SK-N-SH treated with all-trans-retinoic acid at 6 μM for 48 hours (cell line): ENCODE measurements at regions not wholly inside any gene's neighbourhood (a gene's known extent, or its start where the extent isn't known, plus 50 kb on each side); places are given as distances from the start of the nearest gene placed in this dataset.
"Not testable (repeated sequence)": the region's sequence is repeated elsewhere in the genome, so short reads cannot be mapped to it uniquely, and the experiment has no call there.

Experiments used
- ATAC-seq: fragments of 200-7000 bp; cut with Tn5 transposase; 3 replicates; pipeline ENCODE4 v1.9.1; 2020; ENCODE audit warnings: mild to moderate bottlenecking, moderate library complexity
- BACH2 ChIP-seq: fragments of 250-450 bp; sonication (Bioruptor Pico); IDR thresholded peaks from 2 replicates; pipeline ENCODE4 v1.9.0; 2021; ENCODE audit warnings: mild to moderate bottlenecking, borderline replicate concordance
- PPARA ChIP-seq: fragments of 250-450 bp; sonication (Bioruptor Pico); IDR thresholded peaks from 2 replicates; pipeline ENCODE4 v1.5.0; 2020; ENCODE audit warnings: mild to moderate bottlenecking, borderline replicate concordance
- ZC3H10 ChIP-seq: fragments of 250-450 bp; sonication (Bioruptor Pico); IDR thresholded peaks from 2 replicates; pipeline ENCODE4 v1.5.1; 2021; ENCODE audit warnings: mild to moderate bottlenecking, moderate library complexity
- ZFP3 ChIP-seq: fragments of 250-450 bp; sonication (Bioruptor Pico); IDR thresholded peaks from 2 replicates; pipeline ENCODE4 v1.5.0; 2020; ENCODE audit warnings: mild to moderate bottlenecking, moderate library complexity
- ZFP30 ChIP-seq: fragments of 450-650 bp; formaldehyde crosslinking; IDR thresholded peaks from 2 replicates; pipeline ENCODE4 v1.5.0; 2022; ENCODE audit warnings: mild to moderate bottlenecking, moderate library complexity
- ZNF565 ChIP-seq: fragments of 450-650 bp; formaldehyde crosslinking; conservative IDR thresholded peaks from 2 replicates; pipeline ENCODE4 v1.5.0; 2020; ENCODE audit warnings: low read depth, mild to moderate bottlenecking, moderate library complexity
- TF ChIP-seq, protein P1 (sequence below): fragments of 250-450 bp; sonication (Bioruptor Pico); IDR thresholded peaks from 2 replicates; pipeline ENCODE4 v1.5.1; 2021; ENCODE audit warnings: mild to moderate bottlenecking, moderate library complexity
- TF ChIP-seq, protein P2 (sequence below): fragments of 250-450 bp; sonication (Bioruptor Pico); IDR thresholded peaks from 2 replicates; pipeline ENCODE4 v1.8.0; 2021; ENCODE audit warnings: low read depth, mild to moderate bottlenecking, moderate library complexity, borderline replicate concordance
- TF ChIP-seq, protein P3 (sequence below): fragments of 250-450 bp; sonication (Bioruptor Pico); IDR thresholded peaks from 2 replicates; pipeline ENCODE4 v1.5.0; 2020; ENCODE audit warnings: mild to moderate bottlenecking, moderate library complexity
- TF ChIP-seq, protein P4 (sequence below): fragments of 250-450 bp; sonication (Bioruptor Pico); IDR thresholded peaks from 2 replicates; pipeline ENCODE4 v1.5.1; 2020; ENCODE audit warnings: low read depth, mild to moderate bottlenecking, moderate library complexity

DNA sequence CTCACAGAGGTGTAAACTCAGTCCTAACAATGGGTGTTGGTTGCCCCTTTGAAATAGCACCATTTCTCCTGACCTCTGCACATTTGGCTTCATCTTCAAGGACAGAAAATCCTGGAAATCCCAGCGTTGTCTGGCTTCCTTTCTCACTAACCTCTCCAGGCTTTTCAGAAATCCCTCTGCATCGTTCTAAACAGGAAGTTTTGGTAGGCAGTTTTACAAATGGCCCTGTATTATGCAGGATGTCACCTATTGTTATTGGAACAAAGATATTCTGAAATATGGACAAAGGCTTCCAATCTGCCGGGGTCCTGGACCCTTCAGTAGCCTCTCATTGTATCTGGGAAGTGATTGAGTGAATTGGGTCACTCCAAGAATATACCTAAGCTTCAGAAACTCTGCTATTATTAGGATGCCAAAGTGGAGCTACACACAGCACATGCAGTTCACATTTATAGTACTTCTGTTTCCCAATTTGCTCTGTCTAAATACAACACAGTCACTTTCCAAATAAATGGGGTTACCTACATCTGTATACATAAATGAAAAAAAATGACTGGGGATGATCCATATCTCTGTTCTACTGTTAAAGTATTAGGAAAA, 134.8 kb upstream of the KLF6 start:
- no peak for TF ChIP-seq BACH2 (CRISPR knock-in tag)
- TF ChIP-seq, protein P1, sequence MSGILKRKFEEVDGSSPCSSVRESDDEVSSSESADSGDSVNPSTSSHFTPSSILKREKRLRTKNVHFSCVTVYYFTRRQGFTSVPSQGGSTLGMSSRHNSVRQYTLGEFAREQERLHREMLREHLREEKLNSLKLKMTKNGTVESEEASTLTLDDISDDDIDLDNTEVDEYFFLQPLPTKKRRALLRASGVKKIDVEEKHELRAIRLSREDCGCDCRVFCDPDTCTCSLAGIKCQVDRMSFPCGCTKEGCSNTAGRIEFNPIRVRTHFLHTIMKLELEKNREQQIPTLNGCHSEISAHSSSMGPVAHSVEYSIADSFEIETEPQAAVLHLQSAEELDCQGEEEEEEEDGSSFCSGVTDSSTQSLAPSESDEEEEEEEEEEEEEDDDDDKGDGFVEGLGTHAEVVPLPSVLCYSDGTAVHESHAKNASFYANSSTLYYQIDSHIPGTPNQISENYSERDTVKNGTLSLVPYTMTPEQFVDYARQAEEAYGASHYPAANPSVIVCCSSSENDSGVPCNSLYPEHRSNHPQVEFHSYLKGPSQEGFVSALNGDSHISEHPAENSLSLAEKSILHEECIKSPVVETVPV (CRISPR knock-in tag): no peak
- TF ChIP-seq, protein P2, sequence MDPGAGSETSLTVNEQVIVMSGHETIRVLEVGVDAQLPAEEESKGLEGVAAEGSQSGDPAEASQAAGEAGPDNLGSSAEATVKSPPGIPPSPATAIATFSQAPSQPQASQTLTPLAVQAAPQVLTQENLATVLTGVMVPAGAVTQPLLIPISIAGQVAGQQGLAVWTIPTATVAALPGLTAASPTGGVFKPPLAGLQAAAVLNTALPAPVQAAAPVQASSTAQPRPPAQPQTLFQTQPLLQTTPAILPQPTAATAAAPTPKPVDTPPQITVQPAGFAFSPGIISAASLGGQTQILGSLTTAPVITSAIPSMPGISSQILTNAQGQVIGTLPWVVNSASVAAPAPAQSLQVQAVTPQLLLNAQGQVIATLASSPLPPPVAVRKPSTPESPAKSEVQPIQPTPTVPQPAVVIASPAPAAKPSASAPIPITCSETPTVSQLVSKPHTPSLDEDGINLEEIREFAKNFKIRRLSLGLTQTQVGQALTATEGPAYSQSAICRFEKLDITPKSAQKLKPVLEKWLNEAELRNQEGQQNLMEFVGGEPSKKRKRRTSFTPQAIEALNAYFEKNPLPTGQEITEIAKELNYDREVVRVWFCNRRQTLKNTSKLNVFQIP (CRISPR knock-in tag): no peak
- no peak for ATAC-seq

DNA sequence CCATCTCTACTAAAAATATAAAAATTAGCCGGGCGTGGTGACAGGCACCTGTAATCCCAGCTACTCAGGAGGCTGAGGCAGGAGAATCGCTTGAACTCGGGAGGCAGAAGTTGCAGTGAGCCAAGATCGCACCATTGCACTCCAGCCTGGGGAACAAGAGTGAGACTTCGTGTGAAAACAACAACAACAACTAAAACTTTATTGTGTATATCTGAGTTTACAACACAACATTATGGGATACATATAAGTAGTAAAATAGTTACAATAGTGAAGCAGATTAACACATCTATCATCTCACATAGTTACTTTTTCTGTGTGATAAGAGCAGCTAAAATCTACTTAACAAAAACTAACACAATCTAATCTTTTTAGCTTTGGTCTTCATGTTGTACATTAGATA, 132.4 kb upstream of the KLF6 start:
- not testable (repeated sequence) for ATAC-seq

DNA sequence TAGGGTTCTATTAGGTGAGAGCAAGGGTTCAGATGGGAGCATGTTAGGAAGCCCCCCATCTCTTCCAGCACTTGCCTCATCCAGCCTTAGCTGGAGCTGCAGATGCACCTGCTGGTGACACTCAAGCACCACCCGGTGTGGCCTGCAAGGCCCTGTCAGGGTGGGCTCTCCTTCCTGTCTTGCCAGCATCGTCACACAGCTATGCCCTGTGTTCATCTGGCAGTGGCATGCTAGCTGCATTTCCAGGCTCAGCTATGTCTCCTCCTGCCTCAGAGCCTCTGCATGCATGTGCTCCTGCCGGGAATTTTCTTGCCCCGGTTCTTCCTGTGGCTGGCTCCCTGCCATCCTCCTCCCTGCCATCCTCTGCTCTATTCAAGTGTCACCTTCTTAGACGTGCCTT, 129.7 kb upstream of the KLF6 start:
- TF ChIP-seq, protein P3, sequence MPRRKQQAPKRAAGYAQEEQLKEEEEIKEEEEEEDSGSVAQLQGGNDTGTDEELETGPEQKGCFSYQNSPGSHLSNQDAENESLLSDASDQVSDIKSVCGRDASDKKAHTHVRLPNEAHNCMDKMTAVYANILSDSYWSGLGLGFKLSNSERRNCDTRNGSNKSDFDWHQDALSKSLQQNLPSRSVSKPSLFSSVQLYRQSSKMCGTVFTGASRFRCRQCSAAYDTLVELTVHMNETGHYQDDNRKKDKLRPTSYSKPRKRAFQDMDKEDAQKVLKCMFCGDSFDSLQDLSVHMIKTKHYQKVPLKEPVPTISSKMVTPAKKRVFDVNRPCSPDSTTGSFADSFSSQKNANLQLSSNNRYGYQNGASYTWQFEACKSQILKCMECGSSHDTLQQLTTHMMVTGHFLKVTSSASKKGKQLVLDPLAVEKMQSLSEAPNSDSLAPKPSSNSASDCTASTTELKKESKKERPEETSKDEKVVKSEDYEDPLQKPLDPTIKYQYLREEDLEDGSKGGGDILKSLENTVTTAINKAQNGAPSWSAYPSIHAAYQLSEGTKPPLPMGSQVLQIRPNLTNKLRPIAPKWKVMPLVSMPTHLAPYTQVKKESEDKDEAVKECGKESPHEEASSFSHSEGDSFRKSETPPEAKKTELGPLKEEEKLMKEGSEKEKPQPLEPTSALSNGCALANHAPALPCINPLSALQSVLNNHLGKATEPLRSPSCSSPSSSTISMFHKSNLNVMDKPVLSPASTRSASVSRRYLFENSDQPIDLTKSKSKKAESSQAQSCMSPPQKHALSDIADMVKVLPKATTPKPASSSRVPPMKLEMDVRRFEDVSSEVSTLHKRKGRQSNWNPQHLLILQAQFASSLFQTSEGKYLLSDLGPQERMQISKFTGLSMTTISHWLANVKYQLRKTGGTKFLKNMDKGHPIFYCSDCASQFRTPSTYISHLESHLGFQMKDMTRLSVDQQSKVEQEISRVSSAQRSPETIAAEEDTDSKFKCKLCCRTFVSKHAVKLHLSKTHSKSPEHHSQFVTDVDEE (CRISPR knock-in tag): no peak
- TF ChIP-seq ZFP3 (no peak), ZFP30 (no peak)
- TF ChIP-seq, protein P4, sequence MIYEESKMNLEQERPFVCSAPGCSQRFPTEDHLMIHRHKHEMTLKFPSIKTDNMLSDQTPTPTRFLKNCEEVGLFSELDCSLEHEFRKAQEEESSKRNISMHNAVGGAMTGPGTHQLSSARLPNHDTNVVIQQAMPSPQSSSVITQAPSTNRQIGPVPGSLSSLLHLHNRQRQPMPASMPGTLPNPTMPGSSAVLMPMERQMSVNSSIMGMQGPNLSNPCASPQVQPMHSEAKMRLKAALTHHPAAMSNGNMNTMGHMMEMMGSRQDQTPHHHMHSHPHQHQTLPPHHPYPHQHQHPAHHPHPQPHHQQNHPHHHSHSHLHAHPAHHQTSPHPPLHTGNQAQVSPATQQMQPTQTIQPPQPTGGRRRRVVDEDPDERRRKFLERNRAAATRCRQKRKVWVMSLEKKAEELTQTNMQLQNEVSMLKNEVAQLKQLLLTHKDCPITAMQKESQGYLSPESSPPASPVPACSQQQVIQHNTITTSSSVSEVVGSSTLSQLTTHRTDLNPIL (CRISPR knock-in tag): no peak
- ATAC-seq: no peak

DNA sequence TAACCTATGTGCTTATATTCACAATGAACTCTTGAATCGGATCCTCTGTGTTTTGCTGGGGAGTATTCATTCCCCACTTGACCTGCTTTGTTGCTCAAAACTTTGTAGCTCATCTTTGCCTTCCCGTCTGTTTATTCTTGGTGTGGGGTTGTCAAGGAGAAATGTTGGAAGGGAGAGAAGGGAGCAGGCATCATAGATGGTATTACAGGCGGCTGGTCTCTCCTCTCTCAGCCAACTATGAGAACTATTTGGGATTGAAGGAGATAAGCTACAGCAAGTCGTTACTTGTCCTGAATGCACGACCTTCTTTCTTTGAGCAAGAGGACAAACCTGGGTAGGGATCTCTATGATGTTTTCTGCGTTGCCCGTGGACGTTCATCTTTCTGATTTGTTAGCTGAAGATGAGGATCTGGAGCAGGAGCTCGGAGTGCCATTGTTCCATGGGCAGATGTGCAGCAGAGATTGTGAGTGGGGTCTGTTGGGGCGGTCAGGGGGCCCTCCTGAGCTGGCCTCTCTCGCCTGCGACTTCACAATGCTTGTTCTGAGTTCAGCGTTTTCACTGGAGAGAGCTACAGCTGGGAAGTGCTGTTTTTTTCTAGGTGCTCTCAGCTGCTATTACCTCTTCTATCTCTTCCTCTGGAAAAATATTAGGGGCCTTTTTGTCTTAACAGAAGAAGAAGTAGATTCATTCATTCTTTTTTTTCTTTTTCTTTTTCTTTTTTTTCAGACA, 126.9 kb upstream of the KLF6 start:
- ATAC-seq: peak; percentile 57; the same call in 2 of the 3 replicates
- TF ChIP-seq, protein P3 (CRISPR knock-in tag): no peak
- TF ChIP-seq, protein P4 (CRISPR knock-in tag): no peak
- no peak for TF ChIP-seq ZNF565
- TF ChIP-seq BACH2 (CRISPR knock-in tag): no peak

DNA sequence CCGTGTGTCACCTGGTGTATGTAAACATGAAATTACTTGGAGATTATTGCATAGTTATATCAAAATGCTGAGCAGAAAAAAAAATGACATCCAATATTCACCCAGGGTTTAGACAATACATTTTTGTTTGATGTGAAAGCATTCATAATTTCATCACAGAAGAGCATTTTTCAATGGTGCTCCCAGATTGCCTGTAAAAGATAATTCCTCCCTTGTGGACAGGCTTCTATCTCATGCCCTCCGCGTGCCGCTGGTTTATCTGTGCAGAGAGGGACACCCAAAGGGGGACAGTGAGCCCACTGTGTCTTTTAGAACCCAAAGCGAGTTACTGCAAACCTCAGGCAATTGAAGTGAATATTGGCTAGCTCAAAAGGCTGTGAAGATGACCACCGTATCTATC, 126.2 kb upstream of the KLF6 start:
- ATAC-seq: no peak
- TF ChIP-seq ZC3H10 (no peak), PPARA (CRISPR knock-in tag) (no peak)
- TF ChIP-seq, protein P1 (CRISPR knock-in tag): no peak
